Activated T-cell treated with anti-CD3 and anti-CD28 coated beads, Interleukin-2, amount 50 U/mL, for 1 hour (primary cell): ENCODE measurements at regions not wholly inside any gene's neighbourhood (a gene's known extent, or its start where the extent isn't known, plus 50 kb on each side); places are given as distances from the start of the nearest gene placed in this dataset.
"Not testable (repeated sequence)": the region's sequence is repeated elsewhere in the genome, so short reads cannot be mapped to it uniquely, and the experiment has no call there.

Source experiments
- DNase-seq: peaks from one replicate; pipeline ENCODE4 v3.0.0-alpha.2; 2020

- no peak for DNase-seq
Observed at GRCh38 chr5:91867799-91868198, 484.7 kb upstream of the ARRDC3 start.

GRCh38 chr5:91865915-91866314 is 482.8 kb upstream of the ARRDC3 start:
- no peak for DNase-seq

GRCh38 chr5:91864962-91865361 is 481.8 kb upstream of the ARRDC3 start:
- no peak for DNase-seq

- DNase-seq, result no peak
Observed at GRCh38 chr5:91851670-91852069, 468.6 kb upstream of the ARRDC3 start.

- no peak for DNase-seq
Observed at GRCh38 chr5:91850031-91850430, 466.9 kb upstream of the ARRDC3 start.

GRCh38 chr5:91849069-91849468 is 466.0 kb upstream of the ARRDC3 start:
- no peak for DNase-seq

GRCh38 chr5:91848453-91848852 is 465.3 kb upstream of the ARRDC3 start:
- DNase-seq, result no peak

GRCh38 chr5:91841423-91841822 is 458.3 kb upstream of the ARRDC3 start:
- no peak for DNase-seq

GRCh38 chr5:91840412-91840811 is 457.3 kb upstream of the ARRDC3 start:
- no peak for DNase-seq

- no peak for DNase-seq
Observed at GRCh38 chr5:91839721-91840120, 456.6 kb upstream of the ARRDC3 start.

GRCh38 chr5:91839233-91839632 is 456.1 kb upstream of the ARRDC3 start:
- DNase-seq, result no peak

GRCh38 chr5:91830361-91830953 is 447.3 kb upstream of the ARRDC3 start:
- DNase-seq, result no peak

- no peak for DNase-seq
Observed at GRCh38 chr5:91825618-91826017, 442.5 kb upstream of the ARRDC3 start.

- no peak for DNase-seq
Observed at GRCh38 chr5:91824406-91824805, 441.3 kb upstream of the ARRDC3 start.

GRCh38 chr5:91820874-91821273 is 437.8 kb upstream of the ARRDC3 start:
- no peak for DNase-seq

GRCh38 chr5:91816681-91817080 is 433.6 kb upstream of the ARRDC3 start:
- no peak for DNase-seq

GRCh38 chr5:91797576-91797975 is 414.5 kb upstream of the ARRDC3 start:
- DNase-seq, result no peak

- no peak for DNase-seq
Observed at GRCh38 chr5:91794856-91795548, 411.9 kb upstream of the ARRDC3 start.

GRCh38 chr5:91794455-91794854 is 411.3 kb upstream of the ARRDC3 start:
- DNase-seq, result no peak

- DNase-seq, result no peak
Observed at GRCh38 chr5:91787718-91788117, 404.6 kb upstream of the ARRDC3 start.

GRCh38 chr5:91777671-91778070 is 394.6 kb upstream of the ARRDC3 start:
- no peak for DNase-seq

GRCh38 chr5:91776249-91776648 is 393.1 kb upstream of the ARRDC3 start:
- DNase-seq, result no peak

- DNase-seq, result no peak
Observed at GRCh38 chr5:91770400-91770799, 387.3 kb upstream of the ARRDC3 start.

- DNase-seq, result not testable (repeated sequence)
Observed at GRCh38 chr5:91757383-91757782, 374.3 kb upstream of the ARRDC3 start.

GRCh38 chr5:91754990-91755389 is 371.9 kb upstream of the ARRDC3 start:
- no peak for DNase-seq
